ENCODE measurements at regions not wholly inside any gene's neighbourhood (a gene's known extent, or its start where the extent isn't known, plus 50 kb on each side); places are given as distances from the start of the nearest gene placed in this dataset.

DNA sequence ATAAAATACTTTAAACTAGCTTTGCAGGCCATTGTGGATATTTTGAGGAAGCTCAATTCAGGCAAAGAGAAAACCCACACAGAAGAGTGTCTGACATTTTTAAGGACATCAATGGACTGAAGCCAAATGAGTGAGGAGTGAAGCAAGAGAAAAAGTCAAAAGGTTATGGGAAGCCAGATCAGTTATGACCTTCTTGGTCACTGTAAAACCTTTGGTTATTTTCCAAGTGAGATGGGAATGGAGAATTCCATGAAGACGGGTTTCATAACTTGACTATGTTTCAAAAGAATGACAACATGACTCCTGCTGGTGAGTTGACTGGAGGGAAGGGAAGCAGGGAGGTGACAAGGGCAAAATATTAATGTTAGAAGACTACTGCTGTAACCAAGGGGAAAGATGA lies 585.2 kb downstream of the EFNA5 start:
- Histone ChIP-seq H3K27ac (no peak overlapping the region), H3K36me3 (no peaks in the 10 kb centered on the region), H3K9me3 (no peaks in the 10 kb centered on the region), H3K4me1 (peaks cover 0 to 5% of the 10 kb centered on the region in 2 donors), H3K4me3 (no peak overlapping the region), H3K27me3 (no peaks in the 10 kb centered on the region)
- no peak for DNase-seq (ENCODE audit: low spot score)
- TF ChIP-seq, protein P1, sequence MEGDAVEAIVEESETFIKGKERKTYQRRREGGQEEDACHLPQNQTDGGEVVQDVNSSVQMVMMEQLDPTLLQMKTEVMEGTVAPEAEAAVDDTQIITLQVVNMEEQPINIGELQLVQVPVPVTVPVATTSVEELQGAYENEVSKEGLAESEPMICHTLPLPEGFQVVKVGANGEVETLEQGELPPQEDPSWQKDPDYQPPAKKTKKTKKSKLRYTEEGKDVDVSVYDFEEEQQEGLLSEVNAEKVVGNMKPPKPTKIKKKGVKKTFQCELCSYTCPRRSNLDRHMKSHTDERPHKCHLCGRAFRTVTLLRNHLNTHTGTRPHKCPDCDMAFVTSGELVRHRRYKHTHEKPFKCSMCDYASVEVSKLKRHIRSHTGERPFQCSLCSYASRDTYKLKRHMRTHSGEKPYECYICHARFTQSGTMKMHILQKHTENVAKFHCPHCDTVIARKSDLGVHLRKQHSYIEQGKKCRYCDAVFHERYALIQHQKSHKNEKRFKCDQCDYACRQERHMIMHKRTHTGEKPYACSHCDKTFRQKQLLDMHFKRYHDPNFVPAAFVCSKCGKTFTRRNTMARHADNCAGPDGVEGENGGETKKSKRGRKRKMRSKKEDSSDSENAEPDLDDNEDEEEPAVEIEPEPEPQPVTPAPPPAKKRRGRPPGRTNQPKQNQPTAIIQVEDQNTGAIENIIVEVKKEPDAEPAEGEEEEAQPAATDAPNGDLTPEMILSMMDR (IDR thresholded peaks at IDR 0.05): no peak

DNA sequence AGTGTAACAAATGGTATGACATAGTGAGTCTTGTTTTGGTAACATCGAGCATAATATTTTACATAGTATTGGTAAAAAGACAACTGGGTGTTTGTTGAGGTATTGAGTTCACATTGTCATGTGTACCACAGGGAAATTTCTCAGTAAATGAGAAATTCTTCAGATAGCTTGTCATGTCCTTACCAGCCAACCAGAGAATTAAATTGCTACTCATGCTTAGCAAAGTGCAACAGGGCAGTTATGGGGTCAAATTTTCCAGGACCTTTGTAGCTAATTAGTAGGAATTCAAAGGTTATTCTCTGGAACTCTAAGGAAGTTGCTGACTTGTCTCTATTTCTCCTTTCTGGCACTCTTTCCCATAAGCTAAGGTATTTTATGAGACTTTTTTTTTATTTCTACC lies 595.7 kb downstream of the EFNA5 start:
- H3K4me1 ChIP-seq: no peaks in the 10 kb centered on the region
- TF ChIP-seq, protein P1 (IDR thresholded peaks at IDR 0.05): no peak
- H3K36me3 ChIP-seq: no peaks in the 10 kb centered on the region
- peaks cover 0 to 14% of the 10 kb centered on the region in 2 donors for H3K9me3 ChIP-seq
- H3K4me3 ChIP-seq: no peak overlapping the region
- no peak for DNase-seq (ENCODE audit: low spot score)
- H3K27ac ChIP-seq: no peak overlapping the region
- no peaks in the 10 kb centered on the region for H3K27me3 ChIP-seq

DNA sequence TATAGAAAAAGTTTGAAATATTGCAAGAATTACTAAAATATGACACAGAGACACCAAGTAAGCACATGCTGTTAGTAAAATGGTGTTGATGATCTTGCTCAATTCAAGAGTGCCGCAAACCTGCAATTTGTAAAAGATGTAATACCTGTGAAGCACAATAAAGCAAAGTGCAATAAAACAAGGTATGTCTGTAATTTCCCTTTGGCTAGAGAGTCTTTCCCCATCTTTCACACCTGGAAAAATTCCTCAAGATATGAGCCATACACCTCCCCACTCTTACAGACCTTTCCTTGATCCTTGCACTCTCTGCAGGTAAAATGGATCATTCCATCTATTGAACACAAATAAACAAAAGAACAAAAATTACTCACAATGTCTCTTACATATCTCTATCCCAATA lies 597.8 kb downstream of the EFNA5 start:
- no peaks in the 10 kb centered on the region for H3K36me3 ChIP-seq
- no peak for DNase-seq (ENCODE audit: low spot score)
- H3K4me1 ChIP-seq: no peaks in the 10 kb centered on the region
- no peak overlapping the region for H3K4me3 ChIP-seq
- H3K9me3 ChIP-seq: peaks cover 0 to 14% of the 10 kb centered on the region in 2 donors
- TF ChIP-seq, protein P1 (IDR thresholded peaks at IDR 0.05): no peak
- no peaks in the 10 kb centered on the region for H3K27me3 ChIP-seq
- no peak overlapping the region for H3K27ac ChIP-seq

DNA sequence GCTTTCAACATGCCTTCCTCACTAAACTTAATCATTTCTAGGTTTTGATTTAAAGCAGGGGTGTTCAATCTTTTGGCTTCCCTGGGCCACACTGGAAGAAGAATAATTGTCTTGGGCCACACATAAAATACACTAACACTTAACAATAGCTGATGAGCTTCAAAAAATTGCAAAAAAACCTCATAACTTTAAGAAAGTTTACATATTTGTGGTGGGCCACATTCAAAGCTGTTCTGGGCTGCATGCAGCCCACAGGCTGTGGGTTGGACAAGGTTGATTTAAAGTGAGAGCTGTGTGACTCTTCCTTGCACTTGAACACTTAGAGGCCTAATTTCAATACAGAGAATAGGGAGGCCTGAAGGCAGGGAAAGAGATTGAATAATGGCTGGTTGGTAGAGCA lies 598.3 kb downstream of the EFNA5 start:
- TF ChIP-seq, protein P1 (IDR thresholded peaks at IDR 0.05): no peak
- no peak for DNase-seq (ENCODE audit: low spot score)
- H3K36me3 ChIP-seq: no peaks in the 10 kb centered on the region

DNA sequence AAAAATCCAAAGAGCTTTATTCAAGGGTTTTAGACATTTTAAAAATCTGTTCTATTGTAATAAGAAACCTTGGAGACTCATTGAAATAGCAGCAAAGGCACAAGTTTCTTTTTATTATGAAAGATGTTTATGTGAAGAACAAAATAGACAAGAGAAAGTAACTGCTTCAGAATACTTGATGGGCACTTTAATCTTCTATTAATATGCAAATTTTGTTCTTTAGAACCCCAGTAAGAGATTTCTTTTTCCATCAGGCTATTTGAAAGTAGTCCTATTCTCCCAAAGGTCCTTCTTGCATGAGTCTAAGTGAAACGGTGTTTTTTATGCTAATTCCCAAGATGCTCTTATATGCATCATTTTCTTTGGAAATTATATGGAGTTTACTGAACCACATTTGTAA lies 602.0 kb downstream of the EFNA5 start:
- H3K36me3 ChIP-seq: no peaks in the 10 kb centered on the region
- H3K9me3 ChIP-seq: peaks cover 0 to 14% of the 10 kb centered on the region in 2 donors
- TF ChIP-seq, protein P1 (IDR thresholded peaks at IDR 0.05): no peak

More for the DNA sequence above, 598.3 kb downstream of the EFNA5 start:
- H3K27ac ChIP-seq: no peak overlapping the region
- no peak overlapping the region for H3K4me3 ChIP-seq
- peaks cover 0 to 14% of the 10 kb centered on the region in 2 donors for H3K9me3 ChIP-seq
- H3K27me3 ChIP-seq: no peaks in the 10 kb centered on the region
- no peaks in the 10 kb centered on the region for H3K4me1 ChIP-seq

DNA sequence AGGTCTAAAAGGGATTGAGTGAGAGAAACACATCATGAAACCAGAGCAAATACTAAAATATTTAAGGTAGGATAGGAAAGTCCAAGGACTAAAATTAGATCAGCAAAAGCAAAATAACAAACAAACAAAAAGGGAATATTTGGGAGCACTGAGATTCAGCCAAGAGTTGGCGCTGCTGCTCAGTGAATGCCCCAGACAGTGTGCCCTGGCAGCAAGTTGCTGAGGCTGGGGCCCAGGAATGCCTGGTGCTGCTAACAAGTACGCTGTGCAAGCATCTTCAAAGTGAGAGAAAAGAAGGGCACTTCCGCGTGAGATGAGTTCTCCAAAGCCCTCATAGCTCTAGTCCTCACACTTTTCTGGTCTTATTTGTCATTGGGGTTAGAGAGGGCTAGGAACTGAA lies 603.3 kb downstream of the EFNA5 start:
- H3K27me3 ChIP-seq: no peaks in the 10 kb centered on the region
- TF ChIP-seq, protein P1 (IDR thresholded peaks at IDR 0.05): peak in 1 of 2 donors; percentile 39
- no peaks in the 10 kb centered on the region for H3K4me1 ChIP-seq
- peaks cover 0 to 14% of the 10 kb centered on the region in 2 donors for H3K9me3 ChIP-seq
- no peak for DNase-seq (ENCODE audit: low spot score)
- no peak overlapping the region for H3K4me3 ChIP-seq
- no peak overlapping the region for H3K27ac ChIP-seq
- no peaks in the 10 kb centered on the region for H3K36me3 ChIP-seq

More for the DNA sequence above, 602.0 kb downstream of the EFNA5 start:
- Histone ChIP-seq H3K27ac (no peak overlapping the region), H3K27me3 (no peaks in the 10 kb centered on the region), H3K4me3 (no peak overlapping the region), H3K4me1 (no peaks in the 10 kb centered on the region)
- no peak for DNase-seq (ENCODE audit: low spot score)
